Activated T-cell treated with anti-CD3 and anti-CD28 coated beads, Interleukin-2, amount 50 U/mL, for 4 hours (primary cell): ENCODE measurements at regions not wholly inside any gene's neighbourhood (a gene's known extent, or its start where the extent isn't known, plus 50 kb on each side); places are given as distances from the start of the nearest gene placed in this dataset.

Experiments
- ATAC-seq, 2 donors: fragments of 200-7000 bp; cut with Tn5 transposase; one replicate each; pipeline ENCODE4 v1.10.0; 2021
- DNase-seq: peaks from one replicate; pipeline ENCODE4 v3.0.0-alpha.2; 2020
- H3K27me3 Mint-ChIP-seq: one replicate; pipeline ENCODE4 v1.8.0; 2021; ENCODE audit warnings: low read depth, mixed read lengths
- H3K36me3 Mint-ChIP-seq: one replicate; pipeline ENCODE4 v1.8.0; 2022; ENCODE audit warnings: mixed read lengths; ENCODE audit not compliant: insufficient read depth
- H3K4me1 Mint-ChIP-seq: one replicate; pipeline ENCODE4 v1.8.0; 2021; ENCODE audit warnings: low read depth, mixed read lengths
- H3K4me3 Mint-ChIP-seq: one replicate; pipeline ENCODE4 v1.8.0; 2021; ENCODE audit warnings: mild to moderate bottlenecking, moderate library complexity, mixed read lengths
- H3K9me3 Mint-ChIP-seq: one replicate; pipeline ENCODE4 v1.8.0; 2021; ENCODE audit warnings: mixed read lengths

DNA sequence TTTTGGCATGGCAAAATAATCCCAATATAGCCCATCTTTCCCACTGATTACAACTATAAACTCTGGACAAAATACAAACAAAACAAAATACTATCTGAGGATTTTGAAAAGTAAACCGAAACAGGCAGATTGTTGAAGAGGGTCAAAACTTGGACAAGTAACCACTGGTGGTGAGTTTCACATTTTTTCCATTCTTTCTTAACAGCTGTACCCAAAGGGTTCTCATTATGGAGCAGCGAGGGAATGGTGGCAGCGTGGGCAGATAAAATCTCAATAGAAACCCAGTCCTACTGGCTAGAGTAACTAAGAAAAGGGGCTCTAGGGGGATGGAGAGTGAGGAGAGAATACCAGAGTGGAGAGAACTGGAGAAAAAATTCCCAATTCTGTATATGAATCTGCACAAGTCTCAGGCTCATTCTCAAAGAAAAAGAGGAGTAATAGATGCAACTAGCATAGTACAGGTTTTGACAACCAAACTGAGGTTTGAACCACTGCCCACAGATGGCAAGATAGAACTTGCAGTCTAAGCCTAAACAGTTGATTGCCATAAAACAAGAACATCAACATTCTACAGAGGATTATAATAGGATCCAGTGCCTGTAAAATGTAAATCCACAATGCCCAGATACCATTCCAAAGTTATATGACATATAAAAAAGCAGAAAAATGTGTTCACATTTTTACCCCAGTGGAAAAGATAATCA, 284.5 kb downstream of the KCNRG start:
- no peak for ATAC-seq
- H3K36me3 Mint-ChIP-seq, result peaks cover 7% of the 10 kb centered on the region
- DNase-seq, result no peak
- H3K9me3 Mint-ChIP-seq, result no peaks in the 10 kb centered on the region
- H3K4me3 Mint-ChIP-seq, result no peak overlapping the region
- H3K4me1 Mint-ChIP-seq, result peaks cover 9% of the 10 kb centered on the region
- H3K27me3 Mint-ChIP-seq, result no peaks in the 10 kb centered on the region

GRCh38 chr13:50303963-50304721, 288.9 kb downstream of the KCNRG start:
- Mint-ChIP-seq H3K27me3 (no peaks in the 10 kb centered on the region), H3K36me3 (no peaks in the 10 kb centered on the region), H3K4me3 (no peak overlapping the region), H3K4me1 (peaks cover 11% of the 10 kb centered on the region), H3K9me3 (no peaks in the 10 kb centered on the region)
- no peak for ATAC-seq
- no peak for DNase-seq

- Mint-ChIP-seq H3K9me3 (no peaks in the 10 kb centered on the region), H3K36me3 (no peaks in the 10 kb centered on the region), H3K4me3 (no peak overlapping the region), H3K27me3 (no peaks in the 10 kb centered on the region), H3K4me1 (peaks cover 23% of the 10 kb centered on the region)
- ATAC-seq (no peak), DNase-seq (no peak)
These were observed 290.9 kb downstream of the KCNRG start for GRCh38 chr13:50306156-50306555.

DNA sequence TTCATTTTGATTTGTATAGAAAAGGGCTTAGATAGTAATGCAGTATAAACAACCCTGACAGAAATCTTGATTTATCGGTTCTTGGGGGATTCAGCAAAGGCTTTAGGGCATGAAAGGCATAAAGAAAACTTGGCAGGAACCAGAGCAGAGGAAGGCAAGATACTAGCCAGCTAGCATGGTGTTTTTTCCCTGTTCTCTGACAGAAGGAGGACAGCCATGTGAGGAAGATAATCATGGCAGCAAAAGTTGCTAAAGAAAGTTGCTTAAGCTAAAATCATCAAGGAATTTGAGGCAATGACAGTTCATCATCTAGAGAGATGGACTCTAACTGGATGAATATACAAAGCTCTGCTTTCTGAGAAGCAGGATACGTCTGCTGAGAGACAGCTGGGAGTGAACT, 294.1 kb downstream of the KCNRG start:
- H3K4me1 Mint-ChIP-seq, result peaks cover 23% of the 10 kb centered on the region
- ATAC-seq (no peak), DNase-seq (no peak)
- no peaks in the 10 kb centered on the region for H3K9me3 Mint-ChIP-seq
- no peak overlapping the region for H3K4me3 Mint-ChIP-seq
- H3K36me3 Mint-ChIP-seq, result no peaks in the 10 kb centered on the region
- H3K27me3 Mint-ChIP-seq, result no peaks in the 10 kb centered on the region

DNA sequence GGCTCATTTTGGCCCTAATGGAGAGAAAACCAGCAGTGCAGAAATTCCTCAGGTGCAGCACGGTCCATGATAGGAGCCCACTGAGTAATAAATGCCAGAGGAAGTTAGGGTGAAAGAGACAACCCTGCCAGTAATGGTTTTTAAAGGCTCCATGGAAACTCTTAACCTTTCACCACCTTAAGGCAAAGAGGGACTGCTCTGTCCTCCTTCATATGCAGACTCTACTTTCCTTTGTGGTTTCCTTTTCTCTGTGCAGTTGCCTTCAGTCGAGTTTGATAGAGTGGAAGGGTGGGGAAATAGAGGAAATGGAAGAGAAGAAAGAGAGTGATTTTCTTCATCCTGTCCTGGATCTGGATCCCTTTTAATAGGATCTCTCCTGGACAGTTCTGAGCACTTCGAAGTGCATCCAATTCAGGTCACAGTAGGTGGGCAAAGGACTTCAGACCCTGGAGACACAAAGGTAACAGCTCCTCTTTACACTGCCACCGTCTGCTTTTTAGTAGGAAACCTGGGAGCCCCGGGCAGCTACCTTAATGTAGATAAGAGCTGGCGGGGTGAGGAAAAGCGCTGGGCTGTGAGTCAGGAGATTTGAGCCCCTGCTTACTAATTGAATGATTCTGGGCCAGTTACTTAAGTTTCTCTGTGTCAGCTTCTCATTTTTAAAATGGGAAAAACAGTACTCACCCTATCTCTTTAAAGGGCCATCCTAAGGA, 294.8 kb downstream of the KCNRG start:
- peak in 1 of 2 donors; percentile 25 for ATAC-seq
- no peaks in the 10 kb centered on the region for H3K36me3 Mint-ChIP-seq
- H3K27me3 Mint-ChIP-seq, result no peaks in the 10 kb centered on the region
- H3K4me3 Mint-ChIP-seq, result peak overlapping the region; percentile 37
- no peak for DNase-seq
- H3K4me1 Mint-ChIP-seq, result peaks cover 20% of the 10 kb centered on the region
- H3K9me3 Mint-ChIP-seq, result no peaks in the 10 kb centered on the region

DNA sequence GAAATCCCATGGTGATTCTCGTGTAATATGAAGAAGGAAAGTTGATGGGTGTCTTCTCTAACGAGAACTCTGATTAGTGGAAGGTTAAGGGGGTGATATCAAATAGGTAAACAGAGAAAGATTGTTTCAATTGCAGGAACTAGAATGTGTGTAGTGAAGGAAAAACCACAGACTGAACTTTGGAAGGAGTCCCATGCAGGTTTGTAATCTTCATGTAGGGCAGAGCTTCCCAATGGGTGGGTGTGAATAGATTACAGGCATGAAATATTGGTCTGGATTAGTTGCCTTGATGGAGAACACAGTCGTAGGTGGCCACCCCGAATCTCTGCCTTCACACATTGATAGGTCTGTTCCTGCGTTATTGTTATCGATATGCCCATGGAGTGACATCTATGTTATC, 295.5 kb downstream of the KCNRG start:
- no peaks in the 10 kb centered on the region for H3K36me3 Mint-ChIP-seq
- DNase-seq, result no peak
- ATAC-seq, result no peak
- H3K4me1 Mint-ChIP-seq, result peaks cover 20% of the 10 kb centered on the region
- no peak overlapping the region for H3K4me3 Mint-ChIP-seq
- no peaks in the 10 kb centered on the region for H3K27me3 Mint-ChIP-seq
- no peaks in the 10 kb centered on the region for H3K9me3 Mint-ChIP-seq

DNA sequence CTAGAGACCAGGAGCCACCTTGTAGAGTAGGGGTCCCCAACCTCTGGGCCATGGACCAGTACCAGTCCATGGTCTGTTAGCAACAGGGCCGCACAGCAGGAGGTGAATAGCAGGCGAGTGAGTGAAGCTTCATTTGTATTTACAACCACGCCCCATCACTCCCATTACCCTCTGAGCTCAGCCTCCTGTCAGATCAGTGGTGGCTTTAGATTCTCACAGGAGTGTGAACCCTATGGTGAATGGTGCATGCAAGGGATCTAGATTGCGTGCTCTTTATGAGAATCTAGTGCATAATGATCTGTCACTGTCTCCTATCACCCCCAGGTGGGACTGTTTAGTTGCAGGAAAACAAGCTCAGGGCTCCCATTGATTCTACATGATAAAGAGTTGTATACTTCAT, 303.6 kb downstream of the KCNRG start:
- H3K9me3 Mint-ChIP-seq, result peaks cover 4% of the 10 kb centered on the region
- no peaks in the 10 kb centered on the region for H3K27me3 Mint-ChIP-seq
- H3K4me1 Mint-ChIP-seq, result peaks cover 30% of the 10 kb centered on the region

GRCh38 chr13:50319635-50320255, 304.5 kb downstream of the KCNRG start:
- H3K27me3 Mint-ChIP-seq, result no peaks in the 10 kb centered on the region
- no peak for DNase-seq
- H3K4me1 Mint-ChIP-seq, result peaks cover 30% of the 10 kb centered on the region
- H3K36me3 Mint-ChIP-seq, result no peaks in the 10 kb centered on the region
- ATAC-seq, result peak in 1 of 2 donors; percentile 28
- H3K9me3 Mint-ChIP-seq, result peaks cover 7% of the 10 kb centered on the region
- no peak overlapping the region for H3K4me3 Mint-ChIP-seq

More for the DNA sequence above, 303.6 kb downstream of the KCNRG start:
- no peak overlapping the region for H3K4me3 Mint-ChIP-seq
- ATAC-seq, result no peak
- no peak for DNase-seq
- H3K36me3 Mint-ChIP-seq, result no peaks in the 10 kb centered on the region

- ATAC-seq (no peak), DNase-seq (no peak)
- Mint-ChIP-seq H3K9me3 (peaks cover 7% of the 10 kb centered on the region), H3K4me3 (no peak overlapping the region), H3K27me3 (no peaks in the 10 kb centered on the region), H3K4me1 (peaks cover 30% of the 10 kb centered on the region), H3K36me3 (no peaks in the 10 kb centered on the region)
These were observed 305.1 kb downstream of the KCNRG start for GRCh38 chr13:50320271-50320862.

DNA sequence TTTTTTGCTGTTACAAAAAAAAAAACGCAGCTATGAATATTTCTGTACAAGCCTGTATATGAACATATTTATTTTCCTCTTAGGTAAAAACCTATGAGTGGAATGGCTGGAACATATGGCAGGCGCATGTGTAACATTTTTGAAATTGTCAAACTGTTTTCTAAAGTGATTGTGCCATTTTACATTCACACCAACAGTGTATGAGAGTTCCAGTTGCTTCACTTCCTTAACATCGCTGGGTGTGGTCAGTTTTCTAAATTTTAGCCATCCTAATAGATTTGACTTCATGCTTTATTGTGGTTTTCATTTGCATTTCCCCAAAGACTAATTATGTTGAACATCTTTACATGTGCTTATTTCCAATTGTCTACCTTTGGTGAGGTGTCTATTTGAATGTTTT, 306.8 kb downstream of the KCNRG start:
- Mint-ChIP-seq H3K4me1 (peaks cover 30% of the 10 kb centered on the region), H3K4me3 (no peak overlapping the region), H3K27me3 (no peaks in the 10 kb centered on the region), H3K9me3 (peaks cover 7% of the 10 kb centered on the region), H3K36me3 (no peaks in the 10 kb centered on the region)
- no peak for DNase-seq
- ATAC-seq, result no peak

DNA sequence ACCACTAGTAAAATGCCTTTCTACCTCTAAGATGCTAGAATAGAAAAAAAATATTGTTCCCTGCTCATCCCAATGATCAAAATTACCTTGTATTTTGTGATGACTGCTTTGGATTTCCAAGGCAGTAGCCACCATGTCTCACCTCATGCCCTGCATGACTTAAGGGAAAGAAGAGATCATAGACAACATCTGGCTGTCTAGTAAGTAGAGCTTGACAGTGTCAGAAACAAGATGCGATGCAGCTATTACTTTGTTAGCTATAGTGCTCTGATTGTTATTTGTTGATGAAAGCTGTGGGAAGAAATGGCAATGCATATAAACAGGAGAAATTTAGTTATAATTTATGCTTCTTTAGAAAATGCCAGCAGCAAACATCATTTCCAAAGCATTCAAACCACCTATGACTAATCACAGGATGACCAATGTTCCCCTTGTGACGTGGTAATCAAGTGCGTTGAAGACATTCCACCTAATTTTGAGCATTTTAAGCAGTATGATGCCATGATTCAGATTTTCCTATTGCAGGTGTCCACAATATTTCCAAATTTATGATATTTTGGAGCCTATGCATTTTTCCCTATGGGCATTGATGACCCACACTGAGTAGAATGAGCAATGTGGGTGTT, 308.3 kb downstream of the KCNRG start:
- no peak overlapping the region for H3K4me3 Mint-ChIP-seq
- ATAC-seq (no peak), DNase-seq (no peak)
- H3K36me3 Mint-ChIP-seq, result no peaks in the 10 kb centered on the region
- H3K4me1 Mint-ChIP-seq, result peaks cover 27% of the 10 kb centered on the region
- no peaks in the 10 kb centered on the region for H3K27me3 Mint-ChIP-seq
- H3K9me3 Mint-ChIP-seq, result peaks cover 7% of the 10 kb centered on the region

- no peaks in the 10 kb centered on the region for H3K27me3 Mint-ChIP-seq
- H3K36me3 Mint-ChIP-seq, result no peaks in the 10 kb centered on the region
- no peak overlapping the region for H3K4me3 Mint-ChIP-seq
- peaks cover 7% of the 10 kb centered on the region for H3K9me3 Mint-ChIP-seq
- no peak for ATAC-seq
- H3K4me1 Mint-ChIP-seq, result peaks cover 3% of the 10 kb centered on the region
- DNase-seq, result no peak
These were observed 311.0 kb downstream of the KCNRG start for GRCh38 chr13:50326271-50326670.

GRCh38 chr13:50326811-50327210, 311.6 kb downstream of the KCNRG start:
- H3K4me3 Mint-ChIP-seq, result no peak overlapping the region
- H3K9me3 Mint-ChIP-seq, result peaks cover 7% of the 10 kb centered on the region
- ATAC-seq (no peak), DNase-seq (no peak)
- H3K27me3 Mint-ChIP-seq, result no peaks in the 10 kb centered on the region
- H3K4me1 Mint-ChIP-seq, result peaks cover 3% of the 10 kb centered on the region
- H3K36me3 Mint-ChIP-seq, result no peaks in the 10 kb centered on the region
